DOHH2 (cell line): ENCODE measurements at regions not wholly inside any gene's neighbourhood (a gene's known extent, or its start where the extent isn't known, plus 50 kb on each side); places are given as distances from the start of the nearest gene placed in this dataset.

Experiments used
- CTCF ChIP-seq: fragments of 200-600 bp; sonication (generic); IDR thresholded peaks from one replicate; pipeline ENCODE4 v1.5.1; 2014; ENCODE audit warnings: antibody characterized with exemption, mild to moderate bottlenecking, low read depth, low read length; ENCODE audit not compliant: poor library complexity, severe bottlenecking
- EZH2phosphoT487 ChIP-seq: fragments of 200-600 bp; sonication (generic); IDR thresholded peaks from 2 replicates; pipeline ENCODE4 v1.6.1; 2017; ENCODE audit warnings: borderline replicate concordance, mild to moderate bottlenecking, antibody characterized with exemption, low read length, moderate library complexity, mixed read lengths

GRCh38 chr2:212721026-212721451 lies 182.4 kb upstream of the ERBB4 start:
- TF ChIP-seq CTCF, result no peak
- no peak for TF ChIP-seq EZH2phosphoT487
